D721Med (cell line): ENCODE measurements at regions not wholly inside any gene's neighbourhood (a gene's known extent, or its start where the extent isn't known, plus 50 kb on each side); places are given as distances from the start of the nearest gene placed in this dataset.

ENCODE experiments used
- DNase-seq: peaks from one replicate; pipeline ENCODE4 v3.0.0; 2011; ENCODE audit warnings: low spot score; ENCODE audit not compliant: insufficient read length
- FAIRE-seq: peaks from 2 replicates; lab custom pipeline; 2011; peaks lifted over from hg19 to GRCh38; lab: Jason Lieb, UNC
- CTCF ChIP-seq: IDR thresholded peaks from 2 replicates; pipeline ENCODE4 v1.5.1; 2012; ENCODE audit warnings: mild to moderate bottlenecking, control low read depth; ENCODE audit not compliant: insufficient read depth; ENCODE audit errors: missing control alignments

- DNase-seq (no peak), FAIRE-seq (no peak)
- no peak for TF ChIP-seq CTCF
These were observed 306.1 kb upstream of the DMRT1 start for GRCh38 chr9:535356-535755.

- FAIRE-seq (no peak), DNase-seq (no peak)
- no peak for TF ChIP-seq CTCF
These were observed 304.6 kb upstream of the DMRT1 start for GRCh38 chr9:536597-537511.

- DNase-seq (no peak), FAIRE-seq (no peak)
- TF ChIP-seq CTCF = no peak
These were observed 298.0 kb upstream of the DMRT1 start for GRCh38 chr9:543478-543877.

GRCh38 chr9:545480-545879, 296.0 kb upstream of the DMRT1 start:
- DNase-seq (no peak), FAIRE-seq (no peak)
- TF ChIP-seq CTCF = no peak

- TF ChIP-seq CTCF = no peak
- no peak for DNase-seq
- FAIRE-seq = no peak
These were observed 295.3 kb upstream of the DMRT1 start for GRCh38 chr9:546235-546634.

- TF ChIP-seq CTCF = peak; percentile 49
- DNase-seq (no peak), FAIRE-seq (no peak)
These were observed 294.7 kb upstream of the DMRT1 start for GRCh38 chr9:546797-547223.

GRCh38 chr9:547314-547713, 294.2 kb upstream of the DMRT1 start:
- DNase-seq (no peak), FAIRE-seq (no peak)
- no peak for TF ChIP-seq CTCF
